ENCODE measurements at regions not wholly inside any gene's neighbourhood (a gene's known extent, or its start where the extent isn't known, plus 50 kb on each side); places are given as distances from the start of the nearest gene placed in this dataset.

- TF ChIP-seq EP300 (IDR thresholded peaks at IDR 0.05) (no peak), POLR2A (IDR thresholded peaks at IDR 0.05) (no peak), POLR2AphosphoS5 (IDR thresholded peaks at IDR 0.05) (no peak)
- Histone ChIP-seq H3K36me3 (no peaks in the 10 kb centered on the region), H3K4me1 (no peaks in the 10 kb centered on the region), H3K4me3 (no peak overlapping the region), H3K27me3 (no peaks in the 10 kb centered on the region), H3K27ac (no peak overlapping the region), H3K9me3 (peaks cover 0 to 6% (median 0%) of the 10 kb centered on the region in 4 donors)
- no peak for DNase-seq
- 91 to 100% (median 96%) methylated on average over 1 of the region's 1 CpG for WGBS, 5 donors
- intact Hi-C loops (cut with DNase I; ENCODE audit: low total_unique reads) = no loop called here
Observed at GRCh38 chr7:68857571-68857970, 740.7 kb upstream of the AUTS2 start.

- no peaks in the 10 kb centered on the region for H3K27me3 ChIP-seq
- 30 to 66% (median 59%) methylated on average over 1 of the region's 1 CpG for whole genome bisulfite sequencing, 5 donors
- TF ChIP-seq CTCF (IDR thresholded peaks at IDR 0.05) (no peak), POLR2AphosphoS5 (IDR thresholded peaks at IDR 0.05) (no peak), POLR2A (IDR thresholded peaks at IDR 0.05) (no peak), EP300 (IDR thresholded peaks at IDR 0.05) (no peak)
- no peak for DNase-seq
- intact Hi-C loops (cut with DNase I; ENCODE audit: low total_unique reads) = no loop called here
- H3K36me3 ChIP-seq = no peaks in the 10 kb centered on the region
- no peak overlapping the region for H3K27ac ChIP-seq
- no peaks in the 10 kb centered on the region for H3K4me1 ChIP-seq
- no peak overlapping the region for H3K4me3 ChIP-seq
- peaks cover 0 to 6% (median 0%) of the 10 kb centered on the region in 4 donors for H3K9me3 ChIP-seq
Observed at GRCh38 chr7:68858497-68858896, 739.8 kb upstream of the AUTS2 start.

- Histone ChIP-seq H3K27me3 (no peaks in the 10 kb centered on the region), H3K4me1 (no peaks in the 10 kb centered on the region), H3K4me3 (no peak overlapping the region), H3K9me3 (peaks cover 0 to 6% (median 0%) of the 10 kb centered on the region in 4 donors), H3K36me3 (no peaks in the 10 kb centered on the region), H3K27ac (no peak overlapping the region)
- intact Hi-C loops (cut with DNase I; ENCODE audit: low total_unique reads) = no loop called here
- whole genome bisulfite sequencing, 5 donors = 80 to 92% (median 87%) methylated on average over 7 of the region's 7 CpGs
- TF ChIP-seq CTCF (IDR thresholded peaks at IDR 0.05) (no peak), POLR2A (IDR thresholded peaks at IDR 0.05) (no peak), EP300 (IDR thresholded peaks at IDR 0.05) (no peak), POLR2AphosphoS5 (IDR thresholded peaks at IDR 0.05) (no peak)
- DNase-seq = no peak
Observed at GRCh38 chr7:68861171-68861570, 737.1 kb upstream of the AUTS2 start.

GRCh38 chr7:68862261-68862660, 736.0 kb upstream of the AUTS2 start:
- Histone ChIP-seq H3K36me3 (no peaks in the 10 kb centered on the region), H3K9me3 (peaks cover 0 to 6% (median 0%) of the 10 kb centered on the region in 4 donors), H3K4me1 (no peaks in the 10 kb centered on the region), H3K4me3 (no peak overlapping the region), H3K27me3 (no peaks in the 10 kb centered on the region), H3K27ac (no peak overlapping the region)
- TF ChIP-seq POLR2AphosphoS5 (IDR thresholded peaks at IDR 0.05) (no peak), EP300 (IDR thresholded peaks at IDR 0.05) (no peak), CTCF (IDR thresholded peaks at IDR 0.05) (no peak), POLR2A (IDR thresholded peaks at IDR 0.05) (no peak)
- intact Hi-C loops (cut with DNase I; ENCODE audit: low total_unique reads) = no loop called here
- 77 to 87% (median 85%) methylated on average over 6 of the region's 6 CpGs for WGBS, 5 donors
- no peak for DNase-seq

- TF ChIP-seq POLR2A (IDR thresholded peaks at IDR 0.05) (no peak), POLR2AphosphoS5 (IDR thresholded peaks at IDR 0.05) (no peak), CTCF (IDR thresholded peaks at IDR 0.05) (no peak), EP300 (IDR thresholded peaks at IDR 0.05) (no peak)
- Histone ChIP-seq H3K4me3 (no peak overlapping the region), H3K4me1 (no peaks in the 10 kb centered on the region), H3K36me3 (no peaks in the 10 kb centered on the region), H3K27ac (no peak overlapping the region), H3K27me3 (no peaks in the 10 kb centered on the region), H3K9me3 (peaks cover 0 to 6% (median 0%) of the 10 kb centered on the region in 4 donors)
- intact Hi-C loops (cut with DNase I; ENCODE audit: low total_unique reads) = no loop called here
- 70 to 91% (median 77%) methylated on average over 4 of the region's 4 CpGs for WGBS, 5 donors
- DNase-seq = no peak
Observed at GRCh38 chr7:68862736-68863135, 735.5 kb upstream of the AUTS2 start.
